Prostate gland (tissue), 2 donors: ENCODE measurements at regions not wholly inside any gene's neighbourhood (a gene's known extent, or its start where the extent isn't known, plus 50 kb on each side); places are given as distances from the start of the nearest gene placed in this dataset.
"Not testable (repeated sequence)": the region's sequence is repeated elsewhere in the genome, so short reads cannot be mapped to it uniquely, and the experiment has no call there.

ENCODE experiments used
- DNase-seq: peaks from one replicate; pipeline ENCODE4 v3.0.0-alpha.2; 2019; ENCODE audit warnings: low spot score
- H3K27ac ChIP-seq, 2 donors: fragments of 200-600 bp; sonication (generic); 2 replicates each; pipeline ENCODE4 v1.5.1; 2017 to 2019
- H3K27me3 ChIP-seq: fragments of 200-600 bp; sonication (generic); replicated peaks from 2 replicates; pipeline ENCODE4 v1.5.1; 2019; ENCODE audit not compliant: insufficient read depth
- H3K36me3 ChIP-seq, 2 donors: fragments of 200-600 bp; sonication (generic); 1 replicate in 1 of 2; 2 replicates in 1 of 2; pipeline versions ENCODE4 v1.5.1 to v1.8.1; 2017 to 2019
- H3K4me1 ChIP-seq: fragments of 200-600 bp; sonication (generic); replicated peaks from 2 replicates; pipeline ENCODE4 v1.5.1; 2019
- H3K4me3 ChIP-seq, 2 donors: fragments of 200-600 bp; sonication (generic); 2 replicates each; pipeline ENCODE4 v1.5.1; 2017 to 2019
- H3K9me3 ChIP-seq: fragments of 200-600 bp; sonication (generic); 2 replicates; pipeline ENCODE4 v1.5.1; 2017
- CTCF ChIP-seq, 4 experiments: fragments of 200-600 bp in 2 of 4; fragments of 450-650 bp in 2 of 4; sonication (generic) in 2 of 4; IDR thresholded peaks; 1 replicate in 3 of 4; 2 replicates in 1 of 4; pipeline ENCODE4 v1.5.1; 2016 to 2019; ENCODE audit warnings: antibody characterized with exemption in 4 of 4, mild to moderate bottlenecking in 2 of 4, moderate library complexity in 2 of 4
- POLR2A ChIP-seq: fragments of 450-650 bp; IDR thresholded peaks from one replicate; pipeline ENCODE4 v1.6.1; 2016; ENCODE audit warnings: antibody characterized with exemption, mild to moderate bottlenecking
- POLR2AphosphoS5 ChIP-seq: sonication (generic); formaldehyde crosslinking; IDR thresholded peaks from one replicate; pipeline ENCODE4 v1.6.1; 2017; ENCODE audit warnings: antibody characterized with exemption
- WGBS: methylation state at CpG from one replicate; pipeline ENCODE4 v1.1.5; 2018; 5-methylcytosine and 5-hydroxymethylcytosine counted together
- intact Hi-C: fragments of 100-400 bp; cut with DNase I; formaldehyde crosslinking; loops from one replicate; pipeline ENCODE4 v1.14.2; 2022

DNA sequence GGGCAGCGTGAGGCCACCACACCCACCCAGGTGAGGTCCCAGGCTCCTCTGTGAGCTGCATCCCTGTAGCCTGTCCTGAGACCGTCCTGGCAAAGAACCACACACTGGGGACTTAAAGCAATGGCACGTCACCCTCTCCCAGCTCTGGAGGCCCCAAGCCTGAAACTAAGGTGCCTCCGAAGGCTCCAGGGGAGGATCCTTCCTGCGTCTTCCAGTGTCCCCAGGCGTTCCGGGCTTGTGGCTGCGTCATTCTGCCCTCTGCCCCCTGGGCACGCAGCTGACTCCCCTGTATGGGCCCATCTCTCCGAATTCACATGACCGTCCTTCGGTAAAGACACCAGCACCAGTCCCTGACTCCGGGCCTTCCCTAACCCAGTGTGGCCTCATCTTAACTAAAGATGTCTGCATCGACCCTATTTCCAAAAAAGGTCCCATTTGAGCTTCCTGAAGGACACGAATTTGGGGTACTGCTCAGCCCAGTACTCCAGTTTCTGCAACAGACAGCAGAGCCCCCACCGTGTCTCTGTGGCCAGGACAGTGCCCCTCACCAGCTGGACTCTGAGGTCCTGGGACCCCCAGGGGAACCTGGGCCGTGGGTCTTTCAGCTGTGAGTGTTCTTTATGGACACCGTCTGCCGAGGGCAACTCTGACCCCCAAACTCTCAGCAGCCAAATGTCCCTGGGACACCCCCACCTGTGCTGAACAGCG lies 75.2 kb upstream of the CTDP1 start:
- H3K36me3 ChIP-seq: no peaks in the 10 kb centered on the region
- H3K9me3 ChIP-seq: no peaks in the 10 kb centered on the region
- no peaks in the 10 kb centered on the region for H3K4me1 ChIP-seq
- no peaks in the 10 kb centered on the region for H3K27me3 ChIP-seq
- TF ChIP-seq POLR2AphosphoS5 (no peak), POLR2A (no peak), CTCF (IDR thresholded peaks at IDR 0.05) (no peak)
- intact Hi-C loops: no loop called here
- WGBS: 99% methylated on average over 20 of the region's 20 CpGs
- H3K27ac ChIP-seq: no peak overlapping the region
- no peak overlapping the region for H3K4me3 ChIP-seq
- DNase-seq: no peak

GRCh38 chr18:79604913-79605880 lies 74.4 kb upstream of the CTDP1 start:
- 52% methylated on average over 36 of the region's 36 CpGs for WGBS
- Histone ChIP-seq H3K27me3 (no peaks in the 10 kb centered on the region), H3K9me3 (no peaks in the 10 kb centered on the region), H3K4me1 (no peaks in the 10 kb centered on the region), H3K27ac (no peak overlapping the region), H3K36me3 (no peaks in the 10 kb centered on the region), H3K4me3 (no peak overlapping the region)
- no peak for DNase-seq
- TF ChIP-seq POLR2A (no peak), POLR2AphosphoS5 (no peak), CTCF (IDR thresholded peaks at IDR 0.05) (no peak)
- intact Hi-C loops: no loop called here

- H3K27me3 ChIP-seq, H3K9me3 ChIP-seq, H3K4me1 ChIP-seq, H3K36me3 ChIP-seq, DNase-seq, intact Hi-C loops, H3K4me3 ChIP-seq, H3K27ac ChIP-seq: not testable (repeated sequence)
- 87% methylated on average over 13 of the region's 13 CpGs for WGBS
Measured at GRCh38 chr18:79606071-79606470, 73.5 kb upstream of the CTDP1 start.

DNA sequence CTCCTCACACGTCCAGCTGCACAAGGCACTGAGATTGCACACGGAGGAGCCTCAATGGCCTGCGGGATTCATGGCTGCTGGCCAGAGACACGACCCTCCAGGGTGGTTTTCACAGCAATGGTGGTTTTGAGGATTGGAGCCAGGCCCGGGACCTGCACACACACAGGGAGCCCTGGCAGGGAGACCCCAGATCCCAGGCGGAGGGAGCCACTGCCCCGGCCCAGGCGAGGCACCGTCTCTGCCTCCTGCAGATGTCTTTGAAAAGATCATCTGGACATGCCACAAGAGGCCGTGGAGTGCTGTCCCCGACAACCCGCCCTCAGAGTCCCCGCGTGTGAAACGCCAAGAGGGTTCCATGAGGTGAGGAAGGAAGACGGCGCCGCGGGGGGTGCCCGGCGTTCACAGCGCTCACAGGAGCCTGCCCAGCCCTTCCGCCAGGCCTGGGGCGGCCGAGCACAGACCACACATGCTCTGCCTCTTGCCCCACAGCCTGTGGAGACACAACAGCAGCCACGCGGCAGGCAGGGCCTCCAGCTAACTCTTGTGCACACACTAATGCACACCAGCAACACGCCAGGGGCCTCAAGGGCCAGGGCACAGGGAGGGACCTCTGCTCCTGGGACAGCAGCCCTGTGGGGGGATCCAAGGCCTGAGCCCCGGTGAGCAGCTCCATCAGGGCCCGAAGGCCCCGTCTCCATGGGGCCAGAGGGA lies 72.8 kb upstream of the CTDP1 start:
- H3K4me3 ChIP-seq: no peak overlapping the region
- no peaks in the 10 kb centered on the region for H3K4me1 ChIP-seq
- WGBS: 82% methylated on average over 22 of the region's 31 CpGs
- TF ChIP-seq POLR2AphosphoS5 (no peak), POLR2A (no peak), CTCF (IDR thresholded peaks at IDR 0.05) (no peak)
- H3K27me3 ChIP-seq: no peaks in the 10 kb centered on the region
- H3K36me3 ChIP-seq: no peaks in the 10 kb centered on the region
- DNase-seq: no peak
- no peak overlapping the region for H3K27ac ChIP-seq
- intact Hi-C loops: no loop called here
- no peaks in the 10 kb centered on the region for H3K9me3 ChIP-seq

- Histone ChIP-seq H3K9me3 (no peaks in the 10 kb centered on the region), H3K36me3 (no peaks in the 10 kb centered on the region), H3K4me1 (no peaks in the 10 kb centered on the region), H3K27me3 (no peaks in the 10 kb centered on the region), H3K27ac (no peak overlapping the region), H3K4me3 (no peak overlapping the region)
- WGBS: 96% methylated on average over 25 of the region's 25 CpGs
- intact Hi-C loops: no loop called here
- DNase-seq: no peak
- TF ChIP-seq POLR2AphosphoS5 (no peak), CTCF (IDR thresholded peaks at IDR 0.05) (no peak), POLR2A (no peak)
Measured at GRCh38 chr18:79607361-79607952, 72.1 kb upstream of the CTDP1 start.
